ENCODE measurements at regions not wholly inside any gene's neighbourhood (a gene's known extent, or its start where the extent isn't known, plus 50 kb on each side); places are given as distances from the start of the nearest gene placed in this dataset.

DNA sequence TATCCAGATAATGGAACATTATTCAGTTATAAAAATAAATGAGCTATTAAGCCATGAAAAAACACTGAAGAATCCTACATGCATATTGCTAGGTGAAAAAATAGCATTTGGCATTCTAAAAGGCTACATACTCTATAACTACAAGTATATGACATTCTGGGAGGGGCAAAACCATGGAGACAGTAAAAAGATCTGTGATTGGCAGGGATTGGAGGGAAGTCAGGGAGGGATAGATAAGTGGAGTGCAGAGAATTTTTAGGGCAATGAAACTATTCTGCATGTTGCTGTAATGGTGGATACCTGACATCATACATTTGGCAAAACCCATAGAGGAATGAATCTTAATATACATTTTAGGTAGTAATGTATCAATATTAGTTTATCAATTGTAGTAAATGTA is 63.1 kb upstream of the SLC38A2 start:
- no peak overlapping the region for H3K27ac ChIP-seq (ENCODE audit: low read depth in 1 of 3, low read length in 2 of 3)
- no peaks in the 10 kb centered on the region for H3K36me3 ChIP-seq (ENCODE audit: control insufficient read depth in 3 of 3, insufficient read depth in 2 of 3, low read depth in 1 of 3, low read length in 3 of 3)
- H3K4me3 ChIP-seq (ENCODE audit: low read depth in 1 of 3, low read length in 3 of 3) = no peak overlapping the region
- FAIRE-seq (no peak), DNase-seq (no peak)
- no peaks in the 10 kb centered on the region for H3K9me3 ChIP-seq (ENCODE audit: control insufficient read depth in 2 of 2, insufficient read depth in 1 of 2, low read depth in 1 of 2, low read length in 1 of 2)
- peaks cover 0 to 4% (median 0%) of the 10 kb centered on the region in 3 donors for H3K4me1 ChIP-seq (ENCODE audit: control insufficient read depth in 3 of 3, insufficient read depth in 2 of 3, low read depth in 1 of 3, low read length in 2 of 3)
- no peaks in the 10 kb centered on the region for H3K27me3 ChIP-seq (ENCODE audit: control insufficient read depth in 3 of 3, insufficient read depth in 3 of 3, low read length in 3 of 3)

- no peaks in the 10 kb centered on the region for H3K27me3 ChIP-seq (ENCODE audit: control insufficient read depth in 3 of 3, insufficient read depth in 3 of 3, low read length in 3 of 3)
- peaks cover 0 to 5% (median 0%) of the 10 kb centered on the region in 3 donors for H3K4me1 ChIP-seq (ENCODE audit: control insufficient read depth in 3 of 3, insufficient read depth in 2 of 3, low read depth in 1 of 3, low read length in 2 of 3)
- H3K4me3 ChIP-seq (ENCODE audit: low read depth in 1 of 3, low read length in 3 of 3) = no peak overlapping the region
- DNase-seq (no peak), FAIRE-seq (no peak)
- no peaks in the 10 kb centered on the region for H3K36me3 ChIP-seq (ENCODE audit: control insufficient read depth in 3 of 3, insufficient read depth in 2 of 3, low read depth in 1 of 3, low read length in 3 of 3)
- H3K9me3 ChIP-seq (ENCODE audit: control insufficient read depth in 2 of 2, insufficient read depth in 1 of 2, low read depth in 1 of 2, low read length in 1 of 2) = no peaks in the 10 kb centered on the region
- H3K27ac ChIP-seq (ENCODE audit: low read depth in 1 of 3, low read length in 2 of 3) = no peak overlapping the region
Measured at GRCh38 chr12:46435029-46435428, 62.5 kb upstream of the SLC38A2 start.

GRCh38 chr12:46433829-46434228 is 61.3 kb upstream of the SLC38A2 start:
- Histone ChIP-seq H3K27me3 (ENCODE audit: control insufficient read depth in 3 of 3, insufficient read depth in 3 of 3, low read length in 3 of 3) (no peaks in the 10 kb centered on the region), H3K4me1 (ENCODE audit: control insufficient read depth in 3 of 3, insufficient read depth in 2 of 3, low read depth in 1 of 3, low read length in 2 of 3) (peaks cover 0 to 5% (median 0%) of the 10 kb centered on the region in 3 donors), H3K27ac (ENCODE audit: low read depth in 1 of 3, low read length in 2 of 3) (no peak overlapping the region), H3K9me3 (ENCODE audit: control insufficient read depth in 2 of 2, insufficient read depth in 1 of 2, low read depth in 1 of 2, low read length in 1 of 2) (no peaks in the 10 kb centered on the region), H3K36me3 (ENCODE audit: control insufficient read depth in 3 of 3, insufficient read depth in 2 of 3, low read depth in 1 of 3, low read length in 3 of 3) (no peaks in the 10 kb centered on the region), H3K4me3 (ENCODE audit: low read depth in 1 of 3, low read length in 3 of 3) (no peak overlapping the region)
- FAIRE-seq (no peak), DNase-seq (no peak)
- 87 to 95% (median 91%) methylated on average over 3 of the region's 3 CpGs for WGBS, 3 donors

DNA sequence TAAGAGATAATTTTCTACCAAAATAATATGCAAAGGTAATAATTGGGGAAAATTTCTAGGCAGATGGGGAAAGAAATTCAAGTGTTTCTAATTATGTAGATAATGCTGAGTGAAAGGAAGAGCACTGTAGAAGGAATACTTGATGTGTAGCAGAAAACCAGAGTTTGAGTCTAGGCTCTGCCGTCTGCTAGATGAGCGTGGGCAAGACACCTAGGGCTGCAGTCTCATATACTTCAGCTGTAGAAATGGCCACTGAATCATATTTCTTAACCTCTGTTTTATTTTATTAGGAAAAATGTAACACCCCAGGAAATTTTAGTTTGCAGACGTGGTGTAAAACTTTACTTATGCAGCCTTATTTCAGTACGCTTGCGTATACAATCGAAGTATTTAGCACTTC is 59.8 kb upstream of the SLC38A2 start:
- FAIRE-seq (no peak), DNase-seq (no peak)
- no peaks in the 10 kb centered on the region for H3K27me3 ChIP-seq (ENCODE audit: control insufficient read depth in 3 of 3, insufficient read depth in 3 of 3, low read length in 3 of 3)
- peak overlapping the region in 1 of 3 donors; percentile 43 for H3K27ac ChIP-seq (ENCODE audit: low read depth in 1 of 3, low read length in 2 of 3)
- peaks cover 0 to 5% (median 0%) of the 10 kb centered on the region in 3 donors for H3K4me1 ChIP-seq (ENCODE audit: control insufficient read depth in 3 of 3, insufficient read depth in 2 of 3, low read depth in 1 of 3, low read length in 2 of 3)
- no peaks in the 10 kb centered on the region for H3K36me3 ChIP-seq (ENCODE audit: control insufficient read depth in 3 of 3, insufficient read depth in 2 of 3, low read depth in 1 of 3, low read length in 3 of 3)
- H3K9me3 ChIP-seq (ENCODE audit: control insufficient read depth in 2 of 2, insufficient read depth in 1 of 2, low read depth in 1 of 2, low read length in 1 of 2) = no peaks in the 10 kb centered on the region
- H3K4me3 ChIP-seq (ENCODE audit: low read depth in 1 of 3, low read length in 3 of 3) = no peak overlapping the region
- 75 to 79% (median 78%) methylated on average over 6 of the region's 6 CpGs for WGBS, 3 donors

GRCh38 chr12:46430340-46430948 is 57.9 kb upstream of the SLC38A2 start:
- Histone ChIP-seq H3K27me3 (ENCODE audit: control insufficient read depth in 3 of 3, insufficient read depth in 3 of 3, low read length in 3 of 3) (no peaks in the 10 kb centered on the region), H3K9me3 (ENCODE audit: control insufficient read depth in 2 of 2, insufficient read depth in 1 of 2, low read depth in 1 of 2, low read length in 1 of 2) (peaks cover 0 to 10% of the 10 kb centered on the region in 2 donors), H3K4me3 (ENCODE audit: low read depth in 1 of 3, low read length in 3 of 3) (no peak overlapping the region), H3K36me3 (ENCODE audit: control insufficient read depth in 3 of 3, insufficient read depth in 2 of 3, low read depth in 1 of 3, low read length in 3 of 3) (no peaks in the 10 kb centered on the region), H3K4me1 (ENCODE audit: control insufficient read depth in 3 of 3, insufficient read depth in 2 of 3, low read depth in 1 of 3, low read length in 2 of 3) (peaks cover 0 to 5% (median 0%) of the 10 kb centered on the region in 3 donors), H3K27ac (ENCODE audit: low read depth in 1 of 3, low read length in 2 of 3) (peak overlapping the region in 2 of 3 donors; percentile 46 to 78)
- 8 to 35% (median 24%) methylated on average over 2 of the region's 2 CpGs for WGBS, 3 donors
- FAIRE-seq (peak; percentile 79), DNase-seq (peak; percentile 77 to 83)
